ENCODE measurements at regions not wholly inside any gene's neighbourhood (a gene's known extent, or its start where the extent isn't known, plus 50 kb on each side); places are given as distances from the start of the nearest gene placed in this dataset.

- no peak for DNase-seq
These were observed 62.0 kb upstream of the KLF13 start for GRCh38 chr15:31264559-31265089.

DNA sequence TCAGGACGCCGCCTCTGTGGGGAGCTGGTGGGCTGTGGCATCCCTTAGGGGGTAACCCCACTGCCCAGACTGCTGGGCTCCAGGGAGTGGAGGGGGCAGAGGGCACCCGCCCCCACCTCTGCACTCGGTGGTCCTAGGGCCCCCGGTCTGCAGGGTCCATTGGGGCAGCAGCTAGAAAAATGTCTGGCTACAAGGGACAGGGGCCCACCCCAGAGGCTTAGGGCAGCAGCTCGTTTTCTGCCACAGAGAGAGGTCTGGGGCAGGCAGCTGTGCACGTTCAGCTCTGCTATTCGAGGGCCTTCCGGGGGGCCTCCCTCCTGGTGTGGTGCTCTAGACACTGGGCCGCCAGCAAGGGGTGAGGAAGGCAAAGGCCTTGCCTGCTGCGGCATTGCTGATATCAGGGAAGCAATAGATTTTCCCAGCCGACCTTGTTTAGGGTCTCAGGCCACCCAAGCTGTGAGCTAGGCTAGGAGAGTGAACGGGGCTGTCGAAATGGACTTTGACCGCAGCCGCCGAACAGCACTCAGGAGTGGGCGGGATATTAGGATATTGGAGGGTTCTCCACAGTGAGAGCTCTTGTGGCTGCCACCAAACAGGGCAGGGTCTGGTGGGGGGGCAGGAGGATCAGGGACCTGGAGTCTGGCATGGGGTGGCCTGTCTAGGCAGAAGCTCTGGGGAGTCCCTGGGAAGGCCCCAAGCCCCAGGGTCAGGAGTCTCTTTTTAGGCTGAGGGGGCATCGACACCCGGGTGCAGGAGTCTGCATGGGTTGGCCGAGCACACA lies 61.4 kb upstream of the KLF13 start:
- DNase-seq: peak in 1 of 2 experiments; percentile 45

GRCh38 chr15:31265871-31266711 lies 60.5 kb upstream of the KLF13 start:
- DNase-seq: no peak

DNA sequence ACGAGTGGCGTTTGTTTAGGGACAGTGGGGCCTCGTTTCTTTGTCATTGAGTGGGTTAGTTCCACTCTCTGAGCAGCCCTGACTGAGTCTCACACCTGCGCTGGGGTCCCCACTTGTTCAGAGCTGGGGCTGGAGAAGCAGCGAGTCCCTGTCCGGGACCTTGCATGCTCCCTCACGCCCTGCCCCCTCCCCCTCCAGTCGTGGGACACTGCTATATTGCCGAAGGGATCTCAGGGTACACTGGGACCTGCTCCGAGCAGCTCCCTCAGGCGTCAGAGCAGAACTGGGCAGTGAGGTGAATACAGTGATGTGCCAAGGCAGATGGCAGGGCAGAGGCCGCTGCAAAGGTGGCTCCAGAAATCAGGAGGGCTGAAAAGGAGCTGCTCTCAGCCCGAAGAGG lies 59.9 kb upstream of the KLF13 start:
- DNase-seq: no peak

DNA sequence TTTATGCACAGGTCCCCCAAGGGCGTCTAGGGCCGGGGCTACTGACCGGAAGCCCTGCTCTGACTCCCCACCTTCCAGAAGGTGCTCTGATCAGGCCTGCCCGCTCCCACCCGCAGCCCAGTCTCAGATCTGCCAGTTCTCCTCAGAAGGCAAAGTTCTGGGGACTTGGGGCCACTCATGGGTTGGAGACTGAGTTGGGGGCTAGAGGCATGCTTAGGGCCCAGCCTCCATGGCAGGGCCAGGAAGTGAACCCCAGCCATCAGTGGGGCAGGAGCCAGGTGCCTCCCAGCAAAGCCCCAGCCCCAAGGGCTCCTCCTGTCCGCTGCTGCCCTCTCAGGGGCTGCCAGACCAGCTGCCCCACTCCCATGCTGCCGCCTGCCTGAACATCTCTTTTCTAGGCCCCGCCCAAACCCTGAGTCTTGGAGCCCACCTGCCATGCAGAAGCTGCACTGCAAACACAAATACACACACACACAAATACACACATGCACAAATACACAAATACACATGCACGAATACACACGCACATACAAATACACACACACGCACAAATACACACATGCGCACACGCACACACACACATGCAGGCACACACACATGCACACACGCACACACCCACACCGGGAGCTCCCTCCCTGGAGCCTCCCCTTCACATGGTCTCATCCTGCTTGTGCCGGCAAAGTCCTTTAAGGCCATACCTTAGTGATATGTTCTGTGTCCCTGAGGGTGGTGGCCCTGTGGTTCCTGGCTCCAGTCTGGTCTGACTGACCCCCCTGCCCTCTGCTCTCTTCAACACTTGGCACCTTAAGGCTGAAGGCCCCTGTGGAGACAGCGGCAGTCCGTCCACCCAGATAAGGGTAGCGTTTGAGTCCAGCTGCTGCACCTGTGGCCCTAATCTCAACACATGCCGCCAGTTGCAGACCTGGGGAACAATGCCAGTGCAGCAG lies 59.2 kb upstream of the KLF13 start:
- DNase-seq: no peak

GRCh38 chr15:31268108-31268501 lies 58.5 kb upstream of the KLF13 start:
- no peak for DNase-seq

GRCh38 chr15:31268911-31269784 lies 57.5 kb upstream of the KLF13 start:
- DNase-seq: no peak

- DNase-seq: no peak
These were observed 56.6 kb upstream of the KLF13 start for GRCh38 chr15:31269816-31270575.

- no peak for DNase-seq
These were observed 55.9 kb upstream of the KLF13 start for GRCh38 chr15:31270767-31271166.

GRCh38 chr15:31271224-31271635 lies 55.4 kb upstream of the KLF13 start:
- DNase-seq: no peak

DNA sequence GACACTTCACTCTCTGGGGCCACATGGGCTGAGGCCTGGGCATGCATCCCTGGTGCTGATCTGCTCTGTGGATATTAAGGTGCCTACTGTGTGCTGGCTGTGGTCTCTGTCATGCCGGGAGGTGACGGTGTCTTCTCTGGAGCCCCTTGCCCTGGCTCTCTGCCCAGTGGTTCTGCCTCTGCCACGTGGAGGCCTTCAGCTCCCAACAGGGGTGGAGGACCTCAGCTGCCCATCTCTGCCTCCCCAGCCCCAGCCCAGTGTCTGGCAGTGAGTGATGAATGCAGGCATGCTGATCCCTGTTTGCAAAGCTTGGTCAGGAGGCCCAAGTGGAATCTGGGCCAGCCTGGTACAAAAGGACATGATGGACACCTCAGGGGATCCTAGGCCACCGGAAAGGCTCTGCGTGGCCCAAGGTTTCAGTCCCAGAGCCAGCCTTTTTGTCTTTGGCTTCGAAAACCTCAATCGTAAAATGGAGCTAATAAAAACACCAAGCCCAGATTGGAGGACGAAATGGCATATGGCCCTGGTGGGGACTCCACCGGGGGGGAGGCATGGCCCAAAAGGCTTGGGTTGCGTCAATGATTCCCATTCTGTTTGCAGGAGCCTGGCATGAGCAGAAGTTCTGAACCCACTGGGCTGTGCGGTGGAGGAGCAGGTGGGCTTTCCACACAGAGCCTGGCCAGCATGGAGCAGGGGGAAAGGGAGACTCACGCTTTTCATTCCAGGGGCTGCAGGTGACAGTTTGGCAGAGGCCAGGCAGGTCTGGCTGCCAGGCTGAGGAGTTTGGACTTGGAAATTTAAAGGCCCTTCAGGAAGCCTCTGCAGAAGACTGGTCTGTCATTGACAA lies 54.7 kb upstream of the KLF13 start:
- no peak for DNase-seq

- DNase-seq: no peak
These were observed 53.9 kb upstream of the KLF13 start for GRCh38 chr15:31272558-31273257.

GRCh38 chr15:31273258-31273941 lies 53.2 kb upstream of the KLF13 start:
- no peak for DNase-seq

DNA sequence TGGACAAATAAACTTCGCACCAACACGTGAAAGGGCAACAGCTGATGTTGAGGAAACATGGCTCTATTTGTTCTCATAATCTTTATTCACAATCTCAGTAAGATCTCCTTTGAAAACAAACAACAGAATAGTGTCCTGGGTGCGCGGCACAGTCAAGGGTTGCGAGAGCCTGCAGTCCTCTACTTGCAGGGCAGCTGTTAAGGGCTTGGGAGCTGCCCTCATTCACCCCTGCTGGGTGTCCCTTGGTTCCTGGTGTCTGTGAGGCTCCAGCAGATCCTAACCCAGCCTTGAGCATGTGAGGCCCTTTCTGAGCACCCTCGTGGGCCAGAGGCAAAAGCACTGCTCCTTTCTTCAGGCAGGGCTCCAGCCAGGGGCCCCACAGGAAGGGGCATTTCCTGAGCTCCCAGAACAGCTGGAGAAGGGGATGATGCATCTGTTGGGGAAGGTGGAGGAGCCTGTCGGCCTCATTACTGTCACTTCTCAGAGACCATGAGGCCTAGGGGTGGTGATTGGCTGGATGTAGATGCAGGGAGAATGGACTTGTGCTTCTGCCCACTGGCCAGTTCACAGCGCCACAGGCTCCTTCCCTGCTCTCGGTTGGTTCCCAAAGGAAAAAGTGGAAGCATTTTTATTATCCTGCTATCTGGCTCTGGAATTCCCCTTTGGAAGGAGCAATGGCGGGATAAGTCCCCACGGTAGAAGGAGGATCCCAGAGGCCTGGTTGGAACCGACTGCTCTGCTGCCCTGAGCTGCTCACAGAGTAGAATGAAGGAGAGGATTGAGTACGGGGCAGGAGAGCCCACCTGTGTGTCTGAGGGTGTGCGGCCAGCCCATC lies 51.9 kb upstream of the KLF13 start:
- no peak for DNase-seq

DNA sequence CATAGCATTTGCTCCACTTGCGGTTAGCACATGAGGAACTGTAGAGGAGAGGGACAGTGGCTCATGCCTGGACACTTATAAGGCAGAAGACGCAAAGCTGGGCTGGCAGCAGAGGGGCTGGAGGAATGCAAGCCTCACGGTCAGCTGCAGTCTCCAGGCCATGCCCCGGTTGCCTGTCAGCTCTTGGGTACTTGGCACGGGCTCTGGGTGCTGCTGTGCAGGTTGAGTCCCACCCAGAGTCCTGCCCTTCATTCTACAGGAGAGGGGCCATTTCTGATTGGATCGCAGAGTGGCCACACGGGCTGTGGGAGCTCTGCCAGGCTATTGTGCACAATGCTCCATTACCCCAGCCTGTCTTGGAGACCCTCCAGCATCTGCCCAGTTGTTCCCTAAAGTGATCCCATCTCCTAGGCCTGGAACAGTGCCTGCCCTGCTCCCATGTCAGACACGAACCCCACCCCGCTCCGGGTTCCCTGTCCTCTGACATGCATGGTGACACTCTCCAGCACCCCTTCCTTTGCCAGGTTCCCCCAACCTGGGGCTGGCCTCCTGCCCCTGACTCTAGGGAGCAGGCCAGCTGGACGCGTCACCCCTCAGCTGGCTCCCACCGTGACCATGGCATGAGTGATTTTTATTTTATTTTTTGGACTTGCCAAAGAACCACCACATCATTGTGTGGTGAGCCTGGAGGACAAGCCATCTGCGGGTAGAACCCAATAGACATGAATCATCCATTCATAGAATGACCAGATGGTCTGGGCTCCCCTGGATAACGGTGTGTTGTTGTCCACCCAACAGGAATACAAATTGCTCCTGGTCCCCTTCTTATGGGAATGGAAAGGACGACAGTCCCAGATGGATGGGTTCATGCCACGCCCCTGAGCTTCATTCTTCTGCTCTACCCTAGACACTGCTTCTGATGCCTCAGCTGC lies 51.0 kb upstream of the KLF13 start:
- DNase-seq: no peak

- peak; percentile 58 to 73 for DNase-seq
These were observed 49.9 kb upstream of the KLF13 start for GRCh38 chr15:31276596-31277298.

Data from NCI-H2081 (cell line).